Mucosa of descending colon (tissue), 3 donors: ENCODE measurements at regions not wholly inside any gene's neighbourhood (a gene's known extent, or its start where the extent isn't known, plus 50 kb on each side); places are given as distances from the start of the nearest gene placed in this dataset.

Experiments
- ATAC-seq: fragments of 200-7000 bp; cut with Tn5 transposase; one replicate; pipeline ENCODE4 v1.9.1; 2020; ENCODE audit warnings: mild to moderate bottlenecking, moderate library complexity
- DNase-seq, 3 donors: peaks; one replicate each; pipeline ENCODE4 v3.0.0-alpha.2; 2020
- H3K36me3 ChIP-seq: fragments of 200-600 bp; one replicate; pipeline ENCODE4 v1.8.0; 2021; ENCODE audit warnings: low read depth, mild to moderate bottlenecking
- H3K4me1 ChIP-seq: fragments of 200-600 bp; one replicate; pipeline ENCODE4 v1.8.0; 2021; ENCODE audit warnings: low read depth, mild to moderate bottlenecking
- H3K4me3 ChIP-seq: fragments of 200-600 bp; one replicate; pipeline ENCODE4 v1.8.0; 2021; ENCODE audit warnings: mild to moderate bottlenecking
- H3K9me3 ChIP-seq: fragments of 200-600 bp; one replicate; pipeline ENCODE4 v1.8.0; 2021; ENCODE audit warnings: mild to moderate bottlenecking
- CTCF ChIP-seq: fragments of 200-600 bp; IDR thresholded peaks from one replicate; pipeline ENCODE4 v1.8.0; 2022; ENCODE audit warnings: antibody characterized with exemption, mild to moderate bottlenecking
- intact Hi-C, 2 donors: fragments of 100-400 bp; cut with DNase I in 1 of 2; cut with micrococcal nuclease in 1 of 2; formaldehyde crosslinking; loops; one replicate each; pipeline versions ENCODE4 v1.11.0 to v1.11.1; 2022; cut with DNase I, micrococcal nuclease
- donor health status: DM: no; HTN: no; CAD: no; lungs with moderate emphysema.
- donor health status: DM: no; HTN: no; CAD: no.
- donor health status: DM: no; HTN: yes; CAD: no.

DNA sequence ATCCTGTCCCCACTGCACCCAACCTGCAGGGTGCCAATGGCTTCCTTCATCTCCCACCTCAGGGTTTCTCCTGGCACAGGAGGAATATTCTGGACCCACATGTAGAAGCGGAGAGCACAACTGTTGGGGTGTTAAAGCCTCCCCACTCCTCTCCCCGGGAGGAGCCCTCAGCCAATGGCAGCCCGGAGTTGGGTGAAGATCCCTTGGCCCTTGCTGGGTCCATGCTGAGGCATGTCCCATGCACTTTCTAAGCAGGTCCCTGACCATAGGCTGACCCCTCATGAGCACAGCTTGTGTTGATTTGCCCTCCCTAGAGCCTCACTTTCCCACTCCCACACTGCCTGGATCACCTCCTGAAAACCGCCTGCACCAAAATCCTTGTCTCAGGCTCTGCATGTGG is 97.2 kb upstream of the PMEPA1 start:
- no peaks in the 10 kb centered on the region for H3K9me3 ChIP-seq
- no peaks in the 10 kb centered on the region for H3K4me1 ChIP-seq
- no peak for DNase-seq
- ATAC-seq, result no peak
- no peak overlapping the region for H3K4me3 ChIP-seq
- intact Hi-C loops, result no loop called here
- H3K36me3 ChIP-seq, result no peaks in the 10 kb centered on the region
- no peak for TF ChIP-seq CTCF

DNA sequence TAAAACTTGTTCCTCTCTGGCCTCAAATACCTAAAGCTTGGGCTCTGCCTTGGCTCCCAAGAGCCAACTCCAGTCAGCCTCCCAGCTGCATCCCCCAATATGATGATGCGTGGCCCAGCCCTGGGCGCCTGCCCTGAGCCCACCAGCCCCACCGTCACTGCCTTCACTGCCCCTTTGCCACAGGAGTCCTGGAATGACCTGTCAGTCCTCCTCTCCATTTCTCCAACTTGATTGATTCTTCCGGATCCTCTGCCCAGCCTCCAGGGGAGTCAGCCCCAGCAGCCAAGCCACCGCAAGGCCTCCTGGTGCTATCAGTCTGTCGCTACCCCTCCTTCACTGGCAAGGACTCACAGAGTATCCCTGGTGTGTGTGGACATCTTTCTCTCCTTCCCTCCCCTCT is 96.7 kb upstream of the PMEPA1 start:
- intact Hi-C loops, result no loop called here
- Histone ChIP-seq H3K9me3 (no peaks in the 10 kb centered on the region), H3K4me1 (no peaks in the 10 kb centered on the region), H3K36me3 (no peaks in the 10 kb centered on the region), H3K4me3 (no peak overlapping the region)
- no peak for TF ChIP-seq CTCF
- no peak for DNase-seq
- no peak for ATAC-seq

GRCh38 chr20:57805747-57806146 is 95.9 kb upstream of the PMEPA1 start:
- intact Hi-C loops, result no loop called here
- ATAC-seq (no peak), DNase-seq (no peak)
- Histone ChIP-seq H3K9me3 (no peaks in the 10 kb centered on the region), H3K4me1 (no peaks in the 10 kb centered on the region), H3K36me3 (no peaks in the 10 kb centered on the region), H3K4me3 (no peak overlapping the region)
- TF ChIP-seq CTCF, result no peak

DNA sequence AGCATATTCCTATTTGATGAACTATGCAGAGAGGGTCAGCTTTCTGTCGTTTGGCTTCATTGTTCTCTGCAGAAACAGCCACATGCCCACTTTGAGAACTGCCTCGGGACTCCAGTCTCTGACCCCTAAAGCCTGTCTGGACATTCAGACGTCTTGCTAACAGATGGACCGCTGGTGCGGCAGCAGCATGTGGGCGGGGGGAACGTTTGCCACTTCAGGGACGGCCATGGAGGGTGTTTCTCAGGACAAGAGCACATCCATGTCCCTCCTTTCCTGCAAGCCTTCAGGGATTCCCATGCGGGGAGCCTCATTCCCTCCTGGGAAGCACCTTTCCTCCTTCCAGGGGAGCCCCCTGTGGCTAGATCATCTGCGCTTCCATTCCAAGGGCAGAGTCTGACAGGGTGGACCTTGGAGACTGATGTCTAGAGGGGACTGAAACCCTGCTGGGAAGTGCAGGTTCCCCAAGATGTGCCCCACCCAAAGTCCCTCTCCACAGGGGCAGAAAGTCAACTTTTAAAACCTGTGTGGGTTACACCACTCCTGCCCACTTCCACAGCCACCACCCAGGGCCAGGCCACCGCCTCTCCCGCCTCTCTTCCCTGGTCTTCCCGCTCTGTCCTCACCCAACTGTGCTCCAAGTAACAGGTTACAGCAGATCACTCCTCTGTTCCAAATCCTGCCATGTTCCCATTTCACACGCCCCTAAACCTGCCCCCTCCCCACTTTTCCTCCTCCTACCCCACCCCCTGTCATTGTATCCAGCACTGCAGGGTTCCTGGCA is 94.8 kb upstream of the PMEPA1 start:
- no peak for TF ChIP-seq CTCF
- Histone ChIP-seq H3K4me3 (no peak overlapping the region), H3K36me3 (no peaks in the 10 kb centered on the region), H3K4me1 (no peaks in the 10 kb centered on the region), H3K9me3 (no peaks in the 10 kb centered on the region)
- no peak for DNase-seq
- intact Hi-C loops, result no loop called here
- no peak for ATAC-seq

DNA sequence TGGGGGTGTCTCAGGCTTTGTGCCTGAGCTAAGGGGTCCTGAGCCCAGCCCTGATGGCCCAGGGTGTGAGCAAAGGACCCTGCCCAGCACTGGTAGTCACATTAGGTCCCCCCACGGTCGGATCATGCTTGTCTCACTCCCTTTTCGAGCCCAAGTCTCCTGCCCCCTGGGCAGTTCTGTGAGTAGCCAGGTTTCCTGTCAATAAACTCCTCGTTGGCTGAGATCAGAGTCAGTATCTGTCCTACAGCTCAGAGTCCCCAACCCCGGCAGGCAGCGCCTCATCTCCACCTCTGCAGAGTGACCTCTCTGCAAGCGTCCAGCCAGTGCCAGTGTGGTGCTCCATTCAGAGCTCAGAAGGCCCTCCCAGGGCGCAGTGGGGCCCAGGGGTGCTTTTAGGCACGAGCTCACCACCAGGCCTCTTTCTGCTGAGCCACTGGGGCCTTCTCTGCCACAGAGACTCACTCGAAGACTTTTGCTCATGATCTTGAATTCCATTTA is 93.7 kb upstream of the PMEPA1 start:
- Histone ChIP-seq H3K4me3 (no peak overlapping the region), H3K9me3 (no peaks in the 10 kb centered on the region), H3K4me1 (no peaks in the 10 kb centered on the region), H3K36me3 (no peaks in the 10 kb centered on the region)
- intact Hi-C loops, result no loop called here
- no peak for TF ChIP-seq CTCF
- no peak for DNase-seq
- no peak for ATAC-seq
